PC-3 (cell line): ENCODE measurements at regions not wholly inside any gene's neighbourhood (a gene's known extent, or its start where the extent isn't known, plus 50 kb on each side); places are given as distances from the start of the nearest gene placed in this dataset.

Experiments used
- ATAC-seq: fragments of 200-7000 bp; cut with Tn5 transposase; 2 replicates; pipeline ENCODE4 v1.9.1; 2020; ENCODE audit warnings: mild to moderate bottlenecking, moderate library complexity
- BruUV-seq: library from RNA; stranded (reverse); fragments of 400-500 nt; replicated peaks from 2 replicates; lab custom pipeline; 2021; lab: Mats Ljungman, UMichigan
- CTCF ChIA-PET: fragments of 300-600 bp; sonication (Branson Sonifier 250); formaldehyde crosslinking; loops from one replicate; lab custom pipeline; 2022; ENCODE audit warnings: antibody characterized with exemption; lab: Charles Lee
- POLR2A ChIA-PET: fragments of 300-600 bp; sonication (Branson Sonifier 250); formaldehyde crosslinking; loops from one replicate; lab custom pipeline; 2022; ENCODE audit warnings: antibody characterized with exemption; ENCODE audit not compliant: unreplicated experiment; lab: Charles Lee
- DNase-seq: peaks from one replicate; pipeline ENCODE4 v3.0.0-alpha.2; 2015
- H2AFZ ChIP-seq: fragments of 300-600 bp; sonication (generic); 2 replicates; pipeline ENCODE4 v1.6.0; 2016; ENCODE audit warnings: antibody characterized with exemption, low read length
- H3F3A ChIP-seq: fragments of 300-600 bp; sonication (generic); one replicate; pipeline ENCODE4 v1.6.0; 2017; ENCODE audit warnings: antibody characterized with exemption, low read length, control low read depth, mild to moderate bottlenecking; ENCODE audit not compliant: unreplicated experiment
- H3K27ac ChIP-seq: fragments of 300-600 bp; sonication (generic); 2 replicates; pipeline ENCODE4 v1.5.1; 2016; ENCODE audit warnings: mild to moderate bottlenecking, low read length
- H3K27me3 ChIP-seq: fragments of 300-600 bp; sonication (generic); 2 replicates; pipeline ENCODE4 v1.6.1; 2016; ENCODE audit warnings: low read length, mixed read lengths
- H3K36me3 ChIP-seq: fragments of 300-600 bp; sonication (generic); 2 replicates; pipeline ENCODE4 v1.6.1; 2016; ENCODE audit warnings: low read depth, mixed run types, low read length, mixed read lengths
- H3K4me1 ChIP-seq: fragments of 300-600 bp; sonication (generic); 2 replicates; pipeline ENCODE4 v1.5.1; 2016; ENCODE audit warnings: low read length; ENCODE audit not compliant: insufficient read depth
- H3K4me2 ChIP-seq: fragments of 300-600 bp; sonication (generic); 2 replicates; pipeline ENCODE4 v1.6.0; 2016; ENCODE audit warnings: low read length
- H3K4me3 ChIP-seq: fragments of 300-600 bp; sonication (generic); 2 replicates; pipeline ENCODE4 v1.5.1; 2016; ENCODE audit warnings: mild to moderate bottlenecking, low read length, mixed read lengths
- H3K79me2 ChIP-seq: fragments of 300-600 bp; sonication (generic); 2 replicates; pipeline ENCODE4 v1.6.1; 2017; ENCODE audit warnings: low read length, mixed read lengths
- H3K9ac ChIP-seq: fragments of 300-600 bp; sonication (generic); 2 replicates; pipeline ENCODE4 v1.6.0; 2016; ENCODE audit warnings: mild to moderate bottlenecking, low read length
- H3K9me2 ChIP-seq: fragments of 300-600 bp; sonication (generic); replicated peaks from 2 replicates; pipeline ENCODE4 v1.6.1; 2016; ENCODE audit warnings: mixed run types, low read length, mixed read lengths
- H3K9me3 ChIP-seq: fragments of 300-600 bp; sonication (generic); 2 replicates; pipeline ENCODE4 v1.6.1; 2016; ENCODE audit warnings: low read length, mixed read lengths
- H4K20me1 ChIP-seq: fragments of 300-600 bp; sonication (generic); 2 replicates; pipeline ENCODE4 v1.6.1; 2016; ENCODE audit warnings: low read length, mixed read lengths
- CTCF ChIP-seq: fragments of 300-600 bp; sonication (generic); conservative IDR thresholded peaks from 2 replicates; pipeline ENCODE4 v1.5.1; 2017; ENCODE audit warnings: antibody characterized with exemption, low read depth, mild to moderate bottlenecking, low read length
- EZH2 ChIP-seq: fragments of 300-600 bp; sonication (generic); IDR thresholded peaks from one replicate; pipeline ENCODE4 v1.6.1; 2017; ENCODE audit warnings: antibody characterized with exemption, mild to moderate bottlenecking, low read length; ENCODE audit not compliant: unreplicated experiment
- EZH2phosphoT487 ChIP-seq: fragments of 300-600 bp; sonication (generic); IDR thresholded peaks from 2 replicates; pipeline ENCODE4 v1.6.1; 2018; ENCODE audit warnings: mild to moderate bottlenecking, antibody characterized with exemption, low read length, borderline replicate concordance
- intact Hi-C: fragments of 100-400 bp; cut with micrococcal nuclease; formaldehyde crosslinking; loops from 2 replicates; pipeline ENCODE4 v1.9.0; 2023

GRCh38 chr15:62887113-62887570 lies 155.4 kb upstream of the TPM1 start:
- H3K4me1 ChIP-seq, result peaks cover 11% of the 10 kb centered on the region
- intact Hi-C loops, result no loop called here
- H3K9ac ChIP-seq, result no peak overlapping the region
- H3K4me3 ChIP-seq, result no peak overlapping the region
- no peaks in the 10 kb centered on the region for H3F3A ChIP-seq
- H3K27me3 ChIP-seq, result no peaks in the 10 kb centered on the region
- H3K27ac ChIP-seq, result no peak overlapping the region
- no peak overlapping the region for H2AFZ ChIP-seq
- no peak overlapping the region for H3K4me2 ChIP-seq
- TF ChIP-seq CTCF (no peak), EZH2 (no peak), EZH2phosphoT487 (no peak)
- no TSS peak for BruUV-seq
- H3K36me3 ChIP-seq, result no peaks in the 10 kb centered on the region
- no peaks in the 10 kb centered on the region for H4K20me1 ChIP-seq
- ATAC-seq, result no peak
- no peak for DNase-seq
- CTCF ChIA-PET, result no interaction called here
- no peaks in the 10 kb centered on the region for H3K9me2 ChIP-seq
- H3K9me3 ChIP-seq, result no peaks in the 10 kb centered on the region
- POLR2A ChIA-PET, result interaction anchor here (0.7 kb wide), 1 partner anchor 263 kb away, joined by 5 read pairs; no protein-coding TSS in a partner anchor
- H3K79me2 ChIP-seq, result no peaks in the 10 kb centered on the region

GRCh38 chr15:62888623-62889022 lies 153.9 kb upstream of the TPM1 start:
- no TSS peak for BruUV-seq
- Histone ChIP-seq H3K4me2 (no peak overlapping the region), H3K27me3 (no peaks in the 10 kb centered on the region), H3K9me3 (no peaks in the 10 kb centered on the region), H3K36me3 (no peaks in the 10 kb centered on the region), H3K79me2 (no peaks in the 10 kb centered on the region), H3K4me3 (no peak overlapping the region), H4K20me1 (no peaks in the 10 kb centered on the region), H3K9ac (no peak overlapping the region), H3K27ac (no peak overlapping the region), H3F3A (no peaks in the 10 kb centered on the region), H3K4me1 (peaks cover 12% of the 10 kb centered on the region), H2AFZ (no peak overlapping the region), H3K9me2 (no peaks in the 10 kb centered on the region)
- ChIA-PET POLR2A (no interaction called here), CTCF (no interaction called here)
- ATAC-seq, result peak; percentile 42; the same call in 1 of the 2 replicates
- intact Hi-C loops, result no loop called here
- TF ChIP-seq CTCF (no peak), EZH2phosphoT487 (no peak), EZH2 (no peak)
- peak; percentile 44 for DNase-seq

- Histone ChIP-seq H3K4me2 (no peak overlapping the region), H3K27ac (no peak overlapping the region), H3F3A (no peaks in the 10 kb centered on the region), H2AFZ (no peak overlapping the region), H3K9me3 (no peaks in the 10 kb centered on the region), H3K79me2 (no peaks in the 10 kb centered on the region), H3K36me3 (no peaks in the 10 kb centered on the region), H3K4me3 (no peak overlapping the region), H3K4me1 (peaks cover 17% of the 10 kb centered on the region), H3K9me2 (no peaks in the 10 kb centered on the region), H4K20me1 (no peaks in the 10 kb centered on the region), H3K9ac (no peak overlapping the region), H3K27me3 (no peaks in the 10 kb centered on the region)
- BruUV-seq, result no TSS peak
- TF ChIP-seq EZH2 (no peak), CTCF (no peak), EZH2phosphoT487 (no peak)
- CTCF ChIA-PET, result no interaction called here
- DNase-seq (no peak), ATAC-seq (no peak)
- POLR2A ChIA-PET, result no interaction called here
- intact Hi-C loops, result no loop called here
Measured at GRCh38 chr15:62889141-62889661, 153.3 kb upstream of the TPM1 start.
